Stimulated activated CD8-positive, alpha-beta memory T cell treated with anti-CD3 and anti-CD28 coated beads, Interleukin-12 subunit alpha, Interleukin-12 subunit beta, amount 100 ng/mL, for 1 hour (primary cell): ENCODE measurements at regions not wholly inside any gene's neighbourhood (a gene's known extent, or its start where the extent isn't known, plus 50 kb on each side); places are given as distances from the start of the nearest gene placed in this dataset.
"Not testable (repeated sequence)": the region's sequence is repeated elsewhere in the genome, so short reads cannot be mapped to it uniquely, and the experiment has no call there.

Experiments
- DNase-seq: peaks from one replicate; pipeline ENCODE4 v3.0.0-alpha.2; 2020; ENCODE audit warnings: low read depth

DNA sequence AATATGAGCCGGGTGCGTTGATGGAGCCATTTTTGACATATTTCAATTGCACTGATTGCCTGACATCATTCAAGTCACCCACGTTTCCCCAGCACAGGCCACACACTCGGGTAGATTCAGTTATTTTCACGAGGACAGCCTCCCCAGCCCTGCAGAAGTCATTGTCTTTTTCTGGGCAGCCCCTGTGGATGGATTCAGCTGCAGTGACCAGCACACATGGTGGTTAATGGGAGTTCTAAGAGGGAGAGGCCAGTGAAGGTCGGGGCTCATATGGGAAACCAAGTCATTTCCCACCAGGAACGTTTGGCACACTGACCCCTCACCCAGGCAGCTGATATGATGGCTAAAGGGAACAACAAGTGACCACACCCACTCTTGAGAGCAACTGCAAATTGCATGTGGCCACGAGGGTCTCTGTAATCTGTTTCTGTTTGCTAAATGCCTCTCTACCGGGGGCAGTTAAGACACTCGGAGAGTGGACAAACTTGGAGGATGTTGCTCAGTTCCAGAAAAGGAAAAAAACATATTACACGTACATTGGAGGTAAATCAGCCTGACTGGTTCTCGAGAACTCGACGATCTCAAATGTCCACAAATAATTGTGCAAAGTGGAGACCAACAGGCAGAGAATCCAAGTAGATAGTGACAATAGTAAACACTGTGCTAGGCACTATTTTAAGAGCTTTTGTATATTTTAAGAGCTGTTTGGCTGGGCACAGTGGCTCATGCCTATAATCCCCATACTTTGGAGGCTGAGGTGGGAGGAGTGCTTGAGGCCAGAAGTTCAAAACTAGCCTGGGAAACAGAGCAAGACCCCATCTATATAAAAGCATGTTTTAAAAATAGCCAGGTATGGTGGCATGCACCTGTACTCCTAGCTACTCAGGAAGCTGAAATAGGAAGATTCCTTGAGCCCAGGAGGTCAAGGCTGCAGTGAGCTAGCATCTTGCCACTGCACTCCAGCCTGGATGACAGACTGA lies 167.2 kb upstream of the IRF2BP2 start:
- no peak for DNase-seq

- DNase-seq, result no peak
These were observed 166.4 kb upstream of the IRF2BP2 start for GRCh38 chr1:234776256-234776875.

DNA sequence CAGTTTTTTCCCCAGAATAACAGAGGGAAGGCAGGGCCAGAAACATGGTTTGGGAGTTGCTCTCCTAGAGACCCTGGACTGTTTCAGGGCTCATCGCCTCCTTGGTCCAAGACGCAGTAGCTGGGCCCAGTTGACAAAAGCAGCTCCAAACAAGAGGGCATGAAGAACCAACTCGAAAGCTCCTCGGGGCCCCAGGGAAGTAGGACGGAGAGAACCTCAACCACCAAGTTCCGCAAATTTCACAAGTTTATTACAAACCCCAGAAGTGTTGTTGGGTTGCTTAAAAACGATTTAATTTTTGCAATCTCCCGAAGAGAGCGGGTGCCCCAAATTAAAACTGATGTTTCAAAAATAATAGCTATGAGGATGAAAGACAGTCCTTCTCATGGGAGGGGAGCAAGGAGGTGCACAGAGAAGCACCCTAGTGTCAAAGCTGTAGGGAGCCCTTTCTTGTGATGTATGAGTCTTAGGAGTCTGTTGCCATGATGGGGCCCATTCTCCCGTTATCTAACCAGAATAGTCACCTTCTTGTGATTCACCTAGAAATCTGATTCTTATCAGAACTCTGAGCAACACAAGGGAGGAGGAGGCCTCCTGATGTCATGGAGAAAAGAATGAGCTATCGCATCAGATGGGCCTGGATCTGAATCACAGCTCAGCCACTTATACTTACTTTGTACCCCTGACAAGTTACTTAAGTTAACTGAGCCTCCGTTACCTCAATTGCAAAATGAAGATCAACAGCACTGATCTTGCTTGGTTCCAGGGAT lies 165.7 kb upstream of the IRF2BP2 start:
- no peak for DNase-seq

- DNase-seq, result no peak
These were observed 165.0 kb upstream of the IRF2BP2 start for GRCh38 chr1:234774971-234775370.

GRCh38 chr1:234773936-234774677 lies 164.1 kb upstream of the IRF2BP2 start:
- DNase-seq, result no peak

DNA sequence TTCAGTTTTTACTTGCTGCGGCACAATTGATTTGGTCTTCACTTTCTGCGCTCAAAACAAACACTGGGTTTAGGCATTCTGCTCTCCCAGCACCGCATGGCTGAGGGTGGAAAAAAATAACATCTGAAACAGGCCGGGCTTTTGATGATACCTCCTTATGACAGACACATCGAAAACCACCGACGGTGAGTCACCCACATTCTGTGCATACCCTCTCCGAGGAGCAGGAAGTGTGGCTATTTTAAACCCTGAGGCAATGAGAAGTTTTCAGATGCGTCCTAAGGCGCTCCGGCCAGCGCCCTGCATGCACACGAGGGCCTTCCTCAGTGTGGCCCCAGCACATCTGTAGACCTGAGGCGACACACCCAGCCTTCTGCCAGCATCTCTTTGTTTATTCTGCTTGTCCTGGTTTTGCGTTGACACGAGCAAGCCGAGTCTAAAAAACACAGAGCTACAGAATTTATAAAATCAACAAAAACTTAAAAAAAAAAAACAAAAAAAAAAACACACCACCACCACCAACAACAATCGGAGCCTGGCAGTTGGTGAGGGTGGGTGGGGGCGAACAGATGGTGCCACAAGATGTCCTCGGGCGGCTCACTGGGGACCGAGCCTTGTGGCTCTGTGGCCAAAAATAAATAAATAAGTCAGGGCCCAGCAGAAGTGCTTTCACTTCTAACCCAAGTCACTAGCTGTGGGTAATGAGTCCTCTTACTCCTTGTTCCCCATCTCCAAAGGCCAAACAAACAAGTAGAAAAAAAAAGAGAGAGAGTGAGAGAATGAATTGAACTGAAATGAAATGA lies 162.6 kb upstream of the IRF2BP2 start:
- peak; percentile 84 for DNase-seq

DNA sequence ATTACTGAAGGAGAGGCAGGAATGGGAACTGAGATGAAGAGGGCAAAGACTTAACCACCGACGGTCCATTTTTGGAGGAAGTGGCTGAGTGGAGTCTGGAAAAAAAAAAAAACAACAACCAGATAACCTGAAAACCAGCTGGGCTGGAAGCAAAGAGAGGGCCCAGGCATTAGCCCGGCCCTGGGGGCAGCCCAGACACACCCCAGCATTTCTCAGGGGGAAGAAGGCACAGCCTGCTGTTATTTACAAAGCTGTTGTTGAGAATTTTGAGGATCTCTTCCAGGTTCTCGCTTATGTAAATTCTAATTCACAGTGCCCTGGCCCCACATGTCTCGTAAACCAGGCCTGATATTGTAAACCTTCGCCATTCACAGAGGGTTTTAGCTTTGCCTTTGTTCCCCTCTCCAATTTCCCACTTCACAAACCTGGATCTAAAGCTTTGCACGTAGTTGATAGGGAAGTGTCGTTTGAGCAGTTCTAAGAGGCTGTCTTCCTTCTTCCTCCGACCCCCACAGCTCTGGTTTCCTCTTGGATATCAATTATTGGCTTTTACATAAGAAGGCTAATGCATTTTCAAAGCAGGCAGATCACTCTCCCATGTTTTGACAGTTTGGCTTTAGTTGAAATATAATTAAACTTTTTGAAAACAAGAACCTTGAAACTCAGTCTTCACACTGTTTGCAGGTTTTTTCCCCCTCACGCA lies 161.8 kb upstream of the IRF2BP2 start:
- DNase-seq, result no peak

DNA sequence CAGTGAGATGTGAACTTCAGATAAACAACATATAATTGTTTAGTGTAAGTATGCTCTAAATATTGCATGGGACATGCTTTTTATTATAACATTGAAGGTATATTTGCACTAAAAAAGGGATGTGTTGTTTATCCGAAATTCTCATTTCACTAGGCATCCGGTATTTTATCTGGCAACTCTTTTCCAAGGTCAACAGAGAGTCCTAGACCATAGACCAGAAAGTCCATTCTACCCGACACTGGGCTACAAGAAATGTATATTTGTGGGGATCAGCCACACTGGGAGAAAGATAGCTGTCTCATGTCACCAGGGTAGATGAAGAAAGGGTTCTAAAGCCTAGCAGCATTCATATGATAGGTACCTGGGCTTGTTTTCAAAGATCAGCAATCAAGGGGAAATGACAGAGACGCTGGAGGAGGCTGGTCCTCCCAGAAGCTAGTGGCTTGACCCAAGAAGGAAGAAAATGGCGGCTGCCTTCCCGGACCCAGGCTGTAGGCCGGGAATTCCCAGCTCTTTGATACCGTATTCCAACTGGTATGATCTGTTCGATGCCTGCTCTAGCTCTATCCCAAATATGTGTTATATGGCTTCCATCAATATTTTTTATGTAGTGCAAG lies 161.1 kb upstream of the IRF2BP2 start:
- DNase-seq, result no peak

GRCh38 chr1:234769986-234770795 lies 160.2 kb upstream of the IRF2BP2 start:
- no peak for DNase-seq

- no peak for DNase-seq
These were observed 159.5 kb upstream of the IRF2BP2 start for GRCh38 chr1:234769284-234769985.

GRCh38 chr1:234768569-234769283 lies 158.7 kb upstream of the IRF2BP2 start:
- DNase-seq, result no peak

- no peak for DNase-seq
These were observed 158.2 kb upstream of the IRF2BP2 start for GRCh38 chr1:234768171-234768568.

GRCh38 chr1:234765672-234766071 lies 155.7 kb upstream of the IRF2BP2 start:
- no peak for DNase-seq

DNA sequence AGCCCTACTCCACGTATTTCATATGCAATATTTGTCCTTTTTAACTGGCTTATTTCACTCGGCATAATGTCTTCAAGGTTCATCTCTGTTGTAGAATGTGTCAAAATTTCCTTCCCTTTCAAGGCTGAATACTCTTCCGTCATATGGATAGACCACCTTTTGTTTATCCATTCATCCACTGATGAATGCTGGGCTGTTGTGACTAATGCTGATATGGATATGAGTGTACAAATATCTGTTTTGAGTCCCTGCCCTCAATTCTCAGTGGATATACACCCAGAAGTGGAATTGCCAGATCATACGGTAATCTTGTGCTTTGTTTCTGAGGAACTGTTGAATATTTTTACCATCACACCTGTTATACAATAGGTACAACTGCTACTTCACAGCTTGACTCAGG lies 155.2 kb upstream of the IRF2BP2 start:
- no peak for DNase-seq

DNA sequence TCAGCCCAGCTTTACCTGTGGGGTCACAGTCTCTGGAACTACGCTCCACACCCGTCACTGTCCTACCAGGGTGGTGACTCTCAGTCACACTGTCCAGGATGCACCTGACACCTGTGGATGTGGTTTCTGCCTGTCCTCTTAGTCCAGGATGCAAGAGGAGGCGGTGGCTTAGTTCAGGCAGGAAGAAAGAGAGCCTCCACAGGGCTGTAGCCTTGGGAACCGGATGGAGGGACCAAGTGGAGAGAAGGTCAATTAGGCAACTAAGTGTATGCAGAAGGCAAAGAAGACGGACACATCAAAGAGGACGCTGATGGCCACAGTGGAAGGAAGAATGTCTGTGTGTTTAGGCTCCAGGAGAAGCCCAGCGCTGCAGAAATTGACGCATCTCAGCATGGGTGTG lies 153.9 kb upstream of the IRF2BP2 start:
- DNase-seq, result no peak

DNA sequence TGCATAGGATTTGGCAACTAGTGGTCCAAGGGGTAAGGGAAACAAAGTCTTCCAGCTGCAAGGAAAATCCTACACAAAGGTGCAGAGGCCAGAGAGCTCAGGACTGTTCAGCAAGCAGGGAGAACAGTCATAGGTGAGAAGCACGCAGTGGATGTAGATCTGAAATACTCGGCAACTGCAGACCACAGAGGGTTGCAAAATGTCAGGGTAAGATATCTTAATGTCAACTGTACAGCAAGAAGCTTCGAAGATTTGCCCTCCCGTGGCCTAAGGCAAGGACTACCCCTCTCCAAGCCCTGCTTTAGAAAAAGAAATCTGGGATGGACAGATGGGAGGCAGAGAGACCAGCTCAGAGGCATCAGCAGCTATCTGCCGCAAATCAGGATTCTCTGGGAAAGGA lies 153.4 kb upstream of the IRF2BP2 start:
- no peak for DNase-seq

GRCh38 chr1:234762127-234762526 lies 152.1 kb upstream of the IRF2BP2 start:
- DNase-seq, result not testable (repeated sequence)

GRCh38 chr1:234760303-234760723 lies 150.3 kb upstream of the IRF2BP2 start:
- no peak for DNase-seq
